HCT116 (cell line): ENCODE measurements at regions not wholly inside any gene's neighbourhood (a gene's known extent, or its start where the extent isn't known, plus 50 kb on each side); places are given as distances from the start of the nearest gene placed in this dataset.

ENCODE experiments used
- ATAC-seq: fragments of 200-7000 bp; cut with Tn5 transposase; 2 replicates; pipeline ENCODE4 v1.9.1; 2020; ENCODE audit warnings: mild to moderate bottlenecking, moderate library complexity
- BruUV-seq: library from RNA; stranded (reverse); fragments of 400-500 nt; replicated peaks from 2 replicates; lab custom pipeline; 2021; lab: Mats Ljungman, UMichigan
- CTCF ChIA-PET: fragments of 300-600 bp; sonication (Branson Sonifier 250); formaldehyde crosslinking; loops from one replicate; lab custom pipeline; 2021; ENCODE audit warnings: antibody characterized with exemption; lab: Charles Lee
- POLR2A ChIA-PET: fragments of 300-600, 350-600 bp; sonication (Branson Sonifier 250); formaldehyde crosslinking; loops from one replicate; lab custom pipeline; 2021; ENCODE audit warnings: antibody characterized with exemption; lab: Charles Lee
- RAD21 ChIA-PET, 2 experiments: fragments of 300-600 bp; sonication (Branson Sonifier 250); formaldehyde crosslinking; loops; one replicate each; lab custom pipeline; 2023; ENCODE audit warnings: low total read pairs in 2 of 2; ENCODE audit not compliant: uncharacterized antibody in 2 of 2, unreplicated experiment in 2 of 2, low non-redundant PET in 1 of 2; lab: Charles Lee
- DNase-seq: peaks from one replicate; pipeline ENCODE4 v3.0.0-alpha.2; 2010; ENCODE audit warnings: low read depth, low spot score
- H2AFZ ChIP-seq: fragments of 200-600 bp; shearing (Covaris generic), sonication (generic); 2 replicates; pipeline ENCODE4 v1.6.1; 2017; ENCODE audit warnings: low read depth, mixed run types, mixed read lengths, antibody characterized with exemption, low read length; ENCODE audit not compliant: poor library complexity, severe bottlenecking
- H3K27ac ChIP-seq: 2 replicates; pipeline ENCODE4 v1.5.1; 2012; ENCODE audit warnings: low read depth, low read length
- H3K27me3 ChIP-seq: fragments of 200-600 bp; sonication (generic); 2 replicates; pipeline ENCODE4 v1.6.1; 2016; ENCODE audit warnings: mixed run types, low read length, mixed read lengths; ENCODE audit not compliant: insufficient read depth
- H3K36me3 ChIP-seq, 2 experiments: fragments of 200-500 bp in 1 of 2; fragments of 200-600 bp in 1 of 2; sonication (Bioruptor generic) in 1 of 2; sonication (generic) in 1 of 2; 2 replicates each; pipeline versions ENCODE4 v1.5.1 to v1.6.1; 2014 to 2016; ENCODE audit warnings: low read length in 2 of 2, inconsistent platforms in 1 of 2, mixed read lengths in 1 of 2, mixed run types in 1 of 2; ENCODE audit not compliant: insufficient read depth in 2 of 2, control insufficient read depth in 1 of 2
- H3K4me1 ChIP-seq, 2 experiments: fragments of 200-600 bp in 1 of 2; sonication (generic) in 1 of 2; 2 replicates each; pipeline versions ENCODE4 v1.5.1 to v1.6.1; 2012 to 2017; ENCODE audit warnings: low read length in 2 of 2, inconsistent platforms in 1 of 2, mild to moderate bottlenecking in 1 of 2, mixed read lengths in 1 of 2, mixed run types in 1 of 2, moderate library complexity in 1 of 2; ENCODE audit not compliant: insufficient read depth in 2 of 2, control insufficient read depth in 1 of 2
- H3K4me2 ChIP-seq: fragments of 200-600 bp; sonication (generic); 2 replicates; pipeline ENCODE4 v1.6.1; 2017; ENCODE audit warnings: mixed run types, low read length, mixed read lengths
- H3K4me3 ChIP-seq, 2 experiments: fragments of 200-600 bp in 1 of 2; sonication (generic) in 1 of 2; replicated peaks in 1 of 2; 2 replicates each; pipeline ENCODE4 v1.5.1; 2011 to 2016; ENCODE audit warnings: low read length in 2 of 2, control low read depth in 1 of 2, low read depth in 1 of 2, mild to moderate bottlenecking in 1 of 2, mixed read lengths in 1 of 2, mixed run types in 1 of 2
- H3K79me2 ChIP-seq: fragments of 200-600 bp; sonication (generic); 2 replicates; pipeline ENCODE4 v1.6.1; 2017; ENCODE audit warnings: mild to moderate bottlenecking, mixed run types, low read length, moderate library complexity, mixed read lengths; ENCODE audit not compliant: insufficient read depth
- H3K9ac ChIP-seq: fragments of 200-600 bp; sonication (generic); 2 replicates; pipeline ENCODE4 v1.6.1; 2016; ENCODE audit warnings: low read length, mixed read lengths
- H3K9me2 ChIP-seq: fragments of 200-600 bp; sonication (generic), shearing (Covaris generic); 2 replicates; pipeline ENCODE4 v1.6.1; 2017; ENCODE audit warnings: mixed run types, mild to moderate bottlenecking, moderate library complexity; ENCODE audit not compliant: insufficient read depth
- H3K9me3 ChIP-seq, 2 experiments: fragments of 200-500 bp in 1 of 2; fragments of 200-600 bp in 1 of 2; sonication (Bioruptor generic) in 1 of 2; sonication (generic) in 1 of 2; 2 replicates each; pipeline ENCODE4 v1.6.1; 2014 to 2017; ENCODE audit warnings: low read length in 2 of 2, mixed read lengths in 2 of 2, inconsistent platforms in 1 of 2, low read depth in 1 of 2, mild to moderate bottlenecking in 1 of 2, mixed run types in 1 of 2, moderate library complexity in 1 of 2; ENCODE audit not compliant: control insufficient read depth in 1 of 2, insufficient read depth in 1 of 2
- H4K20me1 ChIP-seq: fragments of 200-600 bp; sonication (generic), shearing (Covaris generic); 2 replicates; pipeline ENCODE4 v1.6.1; 2017; ENCODE audit warnings: mixed run types, mild to moderate bottlenecking, moderate library complexity; ENCODE audit not compliant: insufficient read depth
- CBX3 ChIP-seq: IDR thresholded peaks from 2 replicates; pipeline ENCODE4 v1.6.1; 2012; ENCODE audit warnings: low read depth
- CEBPB ChIP-seq: IDR thresholded peaks from 2 replicates; pipeline ENCODE4 v1.6.1; 2012; ENCODE audit warnings: low read depth
- EGR1 ChIP-seq: IDR thresholded peaks from 2 replicates; pipeline ENCODE4 v1.6.1; 2012; ENCODE audit warnings: low read depth
- ELF1 ChIP-seq: IDR thresholded peaks from 2 replicates; pipeline ENCODE4 v1.6.1; 2012; ENCODE audit warnings: low read depth, borderline replicate concordance
- EZH2phosphoT487 ChIP-seq: fragments of 200-600 bp; IDR thresholded peaks from 2 replicates; pipeline ENCODE4 v1.6.1; 2018; ENCODE audit warnings: antibody characterized with exemption, borderline replicate concordance
- FOSL1 ChIP-seq: IDR thresholded peaks from 2 replicates; pipeline ENCODE4 v1.6.1; 2012; ENCODE audit warnings: low read depth
- JUND ChIP-seq: IDR thresholded peaks from 2 replicates; pipeline ENCODE4 v1.6.1; 2012
- RAD21 ChIP-seq: IDR thresholded peaks from 2 replicates; pipeline ENCODE4 v1.6.1; 2012; ENCODE audit warnings: low read depth, mild to moderate bottlenecking
- SIN3A ChIP-seq: IDR thresholded peaks from 2 replicates; pipeline ENCODE4 v1.6.1; 2012; ENCODE audit warnings: low read depth
- SP1 ChIP-seq: IDR thresholded peaks from 2 replicates; pipeline ENCODE4 v1.6.1; 2012; ENCODE audit warnings: low read depth
- ZNF274 ChIP-seq: fragments of 200-500 bp; sonication (Bioruptor generic); IDR thresholded peaks from 2 replicates; pipeline ENCODE4 v1.6.1; 2014; ENCODE audit warnings: mild to moderate bottlenecking, low read depth, low read length, inconsistent platforms
- intact Hi-C: fragments of 100-400 bp; cut with micrococcal nuclease; formaldehyde crosslinking; loops from 2 replicates; pipeline ENCODE4 v1.10.0; 2022
- TF ChIP-seq, protein P1 (sequence below): IDR thresholded peaks from 2 replicates; pipeline ENCODE4 v1.6.1; 2012
- TF ChIP-seq, protein P2 (sequence below): IDR thresholded peaks from 2 replicates; pipeline ENCODE4 v1.6.1; 2012; ENCODE audit warnings: low read depth
- TF ChIP-seq, protein P3 (sequence below): IDR thresholded peaks from 2 replicates; pipeline ENCODE4 v1.6.1; 2011; ENCODE audit warnings: mild to moderate bottlenecking, low read length, moderate library complexity; ENCODE audit not compliant: insufficient replicate concordance; ENCODE audit errors: extremely low read depth

DNA sequence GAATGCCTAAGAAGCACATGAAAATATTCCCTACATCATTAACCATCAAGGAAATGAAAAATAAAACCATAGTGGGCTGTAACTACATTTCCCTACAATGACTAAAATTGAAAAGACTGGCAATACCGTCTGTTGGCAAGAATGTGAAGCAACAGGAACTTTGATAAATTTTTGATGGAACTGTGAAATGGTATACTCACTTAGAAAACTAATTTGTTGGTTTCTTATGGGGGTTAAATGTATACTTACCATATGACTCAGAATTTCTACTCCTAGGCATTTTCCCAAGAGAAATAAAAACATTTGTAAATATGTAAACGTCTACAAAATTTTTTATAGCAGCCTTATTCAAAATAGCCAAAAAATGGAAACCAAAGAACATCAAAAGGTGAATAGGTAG is 121.4 kb upstream of the PLEKHA5 start:
- POLR2A ChIA-PET, result no interaction called here
- BruUV-seq, result no TSS peak
- no peak overlapping the region for H3K4me2 ChIP-seq
- H3K9ac ChIP-seq, result no peak overlapping the region
- no peak overlapping the region for H3K4me3 ChIP-seq
- peaks cover 0 to 6% of the 10 kb centered on the region in 2 experiments; a peak in 2 of 4 replicates for H3K4me1 ChIP-seq
- RAD21 ChIA-PET, result no interaction called here
- no peak overlapping the region for H3K27ac ChIP-seq
- no peaks in the 10 kb centered on the region for H3K79me2 ChIP-seq
- no peaks in the 10 kb centered on the region for H3K36me3 ChIP-seq
- H2AFZ ChIP-seq, result no peak overlapping the region
- no peak for DNase-seq
- intact Hi-C loops, result no loop called here
- no peaks in the 10 kb centered on the region for H3K9me2 ChIP-seq
- H4K20me1 ChIP-seq, result no peaks in the 10 kb centered on the region
- CTCF ChIA-PET, result no interaction called here
- ATAC-seq, result no peak
- H3K9me3 ChIP-seq, result no peaks in the 10 kb centered on the region
- H3K27me3 ChIP-seq, result no peaks in the 10 kb centered on the region
- TF ChIP-seq SIN3A, result no peak
- TF ChIP-seq, protein P1, sequence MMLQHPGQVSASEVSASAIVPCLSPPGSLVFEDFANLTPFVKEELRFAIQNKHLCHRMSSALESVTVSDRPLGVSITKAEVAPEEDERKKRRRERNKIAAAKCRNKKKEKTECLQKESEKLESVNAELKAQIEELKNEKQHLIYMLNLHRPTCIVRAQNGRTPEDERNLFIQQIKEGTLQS, result no peak
- no peak for TF ChIP-seq ELF1
- TF ChIP-seq EGR1, result no peak
- no peak for TF ChIP-seq EZH2phosphoT487
- no peak for TF ChIP-seq SP1
- TF ChIP-seq, protein P2, sequence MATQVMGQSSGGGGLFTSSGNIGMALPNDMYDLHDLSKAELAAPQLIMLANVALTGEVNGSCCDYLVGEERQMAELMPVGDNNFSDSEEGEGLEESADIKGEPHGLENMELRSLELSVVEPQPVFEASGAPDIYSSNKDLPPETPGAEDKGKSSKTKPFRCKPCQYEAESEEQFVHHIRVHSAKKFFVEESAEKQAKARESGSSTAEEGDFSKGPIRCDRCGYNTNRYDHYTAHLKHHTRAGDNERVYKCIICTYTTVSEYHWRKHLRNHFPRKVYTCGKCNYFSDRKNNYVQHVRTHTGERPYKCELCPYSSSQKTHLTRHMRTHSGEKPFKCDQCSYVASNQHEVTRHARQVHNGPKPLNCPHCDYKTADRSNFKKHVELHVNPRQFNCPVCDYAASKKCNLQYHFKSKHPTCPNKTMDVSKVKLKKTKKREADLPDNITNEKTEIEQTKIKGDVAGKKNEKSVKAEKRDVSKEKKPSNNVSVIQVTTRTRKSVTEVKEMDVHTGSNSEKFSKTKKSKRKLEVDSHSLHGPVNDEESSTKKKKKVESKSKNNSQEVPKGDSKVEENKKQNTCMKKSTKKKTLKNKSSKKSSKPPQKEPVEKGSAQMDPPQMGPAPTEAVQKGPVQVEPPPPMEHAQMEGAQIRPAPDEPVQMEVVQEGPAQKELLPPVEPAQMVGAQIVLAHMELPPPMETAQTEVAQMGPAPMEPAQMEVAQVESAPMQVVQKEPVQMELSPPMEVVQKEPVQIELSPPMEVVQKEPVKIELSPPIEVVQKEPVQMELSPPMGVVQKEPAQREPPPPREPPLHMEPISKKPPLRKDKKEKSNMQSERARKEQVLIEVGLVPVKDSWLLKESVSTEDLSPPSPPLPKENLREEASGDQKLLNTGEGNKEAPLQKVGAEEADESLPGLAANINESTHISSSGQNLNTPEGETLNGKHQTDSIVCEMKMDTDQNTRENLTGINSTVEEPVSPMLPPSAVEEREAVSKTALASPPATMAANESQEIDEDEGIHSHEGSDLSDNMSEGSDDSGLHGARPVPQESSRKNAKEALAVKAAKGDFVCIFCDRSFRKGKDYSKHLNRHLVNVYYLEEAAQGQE, result no peak
- TF ChIP-seq FOSL1, result no peak
- TF ChIP-seq, protein P3, sequence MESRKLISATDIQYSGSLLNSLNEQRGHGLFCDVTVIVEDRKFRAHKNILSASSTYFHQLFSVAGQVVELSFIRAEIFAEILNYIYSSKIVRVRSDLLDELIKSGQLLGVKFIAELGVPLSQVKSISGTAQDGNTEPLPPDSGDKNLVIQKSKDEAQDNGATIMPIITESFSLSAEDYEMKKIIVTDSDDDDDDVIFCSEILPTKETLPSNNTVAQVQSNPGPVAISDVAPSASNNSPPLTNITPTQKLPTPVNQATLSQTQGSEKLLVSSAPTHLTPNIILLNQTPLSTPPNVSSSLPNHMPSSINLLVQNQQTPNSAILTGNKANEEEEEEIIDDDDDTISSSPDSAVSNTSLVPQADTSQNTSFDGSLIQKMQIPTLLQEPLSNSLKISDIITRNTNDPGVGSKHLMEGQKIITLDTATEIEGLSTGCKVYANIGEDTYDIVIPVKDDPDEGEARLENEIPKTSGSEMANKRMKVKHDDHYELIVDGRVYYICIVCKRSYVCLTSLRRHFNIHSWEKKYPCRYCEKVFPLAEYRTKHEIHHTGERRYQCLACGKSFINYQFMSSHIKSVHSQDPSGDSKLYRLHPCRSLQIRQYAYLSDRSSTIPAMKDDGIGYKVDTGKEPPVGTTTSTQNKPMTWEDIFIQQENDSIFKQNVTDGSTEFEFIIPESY, result no peak
- TF ChIP-seq ZNF274, result no peak
- no peak for TF ChIP-seq JUND
- TF ChIP-seq RAD21, result no peak
- TF ChIP-seq CEBPB, result no peak
- no peak for TF ChIP-seq CBX3
